EH (cell line): ENCODE measurements at regions not wholly inside any gene's neighbourhood (a gene's known extent, or its start where the extent isn't known, plus 50 kb on each side); places are given as distances from the start of the nearest gene placed in this dataset.
A peak's percentile ranks its signal among the peaks of the same experiment; 100 is the strongest.
"Not testable (repeated sequence)": the region's sequence is repeated elsewhere in the genome, so short reads cannot be mapped to it uniquely, and the experiment has no call there.

Experiments used
- DNase-seq: peaks from one replicate; pipeline ENCODE4 v3.0.0-alpha.2; 2015; ENCODE audit warnings: low read depth

- no peak for DNase-seq
Measured at GRCh38 chr5:36390640-36391039, 88.9 kb upstream of the RANBP3L start.

- DNase-seq = no peak
Measured at GRCh38 chr5:36392186-36392585, 90.5 kb upstream of the RANBP3L start.

GRCh38 chr5:36392818-36393217 is 91.1 kb upstream of the RANBP3L start:
- DNase-seq = peak; percentile 84

GRCh38 chr5:36393656-36394428 is 92.1 kb upstream of the RANBP3L start:
- DNase-seq = peak; percentile 17

- no peak for DNase-seq
Measured at GRCh38 chr5:36395260-36395659, 93.6 kb upstream of the RANBP3L start.

GRCh38 chr5:36395947-36396346 is 94.2 kb upstream of the RANBP3L start:
- not testable (repeated sequence) for DNase-seq

GRCh38 chr5:36396640-36397039 is 94.9 kb upstream of the RANBP3L start:
- peak; percentile 64 for DNase-seq

- DNase-seq = peak; percentile 56
Measured at GRCh38 chr5:36397901-36398536, 96.3 kb upstream of the RANBP3L start.

- no peak for DNase-seq
Measured at GRCh38 chr5:36402512-36402906, 100.8 kb upstream of the RANBP3L start.

GRCh38 chr5:36403632-36404311 is 102.1 kb upstream of the RANBP3L start:
- DNase-seq = peak; percentile 93

- no peak for DNase-seq
Measured at GRCh38 chr5:36406023-36406422, 104.3 kb upstream of the RANBP3L start.

- DNase-seq = peak; percentile 52
Measured at GRCh38 chr5:36407396-36407795, 105.7 kb upstream of the RANBP3L start.

- DNase-seq = not testable (repeated sequence)
Measured at GRCh38 chr5:36409711-36410110, 108.0 kb upstream of the RANBP3L start.

GRCh38 chr5:36410672-36411071 is 109.0 kb upstream of the RANBP3L start:
- not testable (repeated sequence) for DNase-seq

GRCh38 chr5:36414869-36415282 is 113.2 kb upstream of the RANBP3L start:
- DNase-seq = peak; percentile 53

GRCh38 chr5:36416605-36417004 is 114.9 kb upstream of the RANBP3L start:
- no peak for DNase-seq

- no peak for DNase-seq
Measured at GRCh38 chr5:36417221-36417620, 115.5 kb upstream of the RANBP3L start.

- DNase-seq = no peak
Measured at GRCh38 chr5:36417668-36418067, 116.0 kb upstream of the RANBP3L start.

GRCh38 chr5:36418152-36418979 is 116.7 kb upstream of the RANBP3L start:
- no peak for DNase-seq

GRCh38 chr5:36421256-36421655 is 119.6 kb upstream of the RANBP3L start:
- DNase-seq = no peak

- no peak for DNase-seq
Measured at GRCh38 chr5:36422952-36423351, 121.2 kb upstream of the RANBP3L start.
